AG04450 (cell line): ENCODE measurements at regions not wholly inside any gene's neighbourhood (a gene's known extent, or its start where the extent isn't known, plus 50 kb on each side); places are given as distances from the start of the nearest gene placed in this dataset.
"Not testable (repeated sequence)": the region's sequence is repeated elsewhere in the genome, so short reads cannot be mapped to it uniquely, and the experiment has no call there.

ENCODE experiments used
- CTCF ChIA-PET: fragments of 300-600, 350-600 bp; formaldehyde crosslinking; extraction: SDS; loops from one replicate; lab custom pipeline; 2022; ENCODE audit warnings: antibody characterized with exemption, inconsistent platforms; lab: Charles Lee
- POLR2A ChIA-PET: fragments of 350-600 bp; formaldehyde crosslinking; extraction: SDS; loops from one replicate; lab custom pipeline; 2021; ENCODE audit warnings: antibody characterized with exemption, inconsistent platforms; lab: Yijun Ruan, JAX
- DNase-seq: peaks from one replicate; pipeline ENCODE4 v3.0.0-alpha.2; 2011; ENCODE audit warnings: low read depth, low spot score
- H3K27ac ChIP-seq: one replicate; pipeline ENCODE4 v1.5.1; 2012; ENCODE audit warnings: low read depth, low read length, control low read depth
- H3K27me3 ChIP-seq: one replicate; pipeline ENCODE4 v1.6.0; 2012; ENCODE audit warnings: low read length; ENCODE audit not compliant: control insufficient read depth, insufficient read depth
- H3K4me3 ChIP-seq: 2 replicates; pipeline ENCODE4 v1.5.1; 2011; ENCODE audit warnings: mild to moderate bottlenecking, low read depth, low read length, control low read depth
- H3K9me3 ChIP-seq: 2 replicates; pipeline ENCODE4 v1.5.1; 2012; ENCODE audit warnings: low read length; ENCODE audit not compliant: control insufficient read depth, insufficient read depth
- TF ChIP-seq, protein P1 (sequence below): IDR thresholded peaks from 2 replicates; pipeline ENCODE4 v1.5.1; 2011; ENCODE audit warnings: low read depth, low read length, control low read depth, inconsistent platforms

DNA sequence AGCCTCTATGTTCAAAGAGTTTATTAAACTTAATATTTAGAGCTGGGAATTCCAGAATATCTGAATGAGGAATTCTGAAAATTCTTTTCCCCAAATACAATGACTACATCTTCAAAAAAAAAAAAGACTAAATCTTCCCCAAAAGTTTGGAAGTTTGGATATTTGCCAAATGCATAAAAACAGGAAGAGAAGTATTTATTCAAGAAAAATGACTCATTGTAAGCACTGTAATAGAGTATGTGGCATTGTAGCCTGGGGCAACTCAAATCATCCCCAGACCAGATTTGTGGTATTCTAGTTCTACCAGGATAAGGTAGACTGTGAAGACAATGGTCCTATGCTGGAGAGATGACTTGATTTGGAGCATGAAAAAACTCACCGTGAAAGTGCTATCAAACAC, 78.5 kb upstream of the PDHA2 start:
- H3K4me3 ChIP-seq: no peak overlapping the region
- ChIA-PET CTCF (interaction anchor here (0.6 kb wide), 1 partner anchor 1869 kb away, joined by 3 read pairs; no protein-coding TSS in a partner anchor), POLR2A (no interaction called here)
- TF ChIP-seq, protein P1, sequence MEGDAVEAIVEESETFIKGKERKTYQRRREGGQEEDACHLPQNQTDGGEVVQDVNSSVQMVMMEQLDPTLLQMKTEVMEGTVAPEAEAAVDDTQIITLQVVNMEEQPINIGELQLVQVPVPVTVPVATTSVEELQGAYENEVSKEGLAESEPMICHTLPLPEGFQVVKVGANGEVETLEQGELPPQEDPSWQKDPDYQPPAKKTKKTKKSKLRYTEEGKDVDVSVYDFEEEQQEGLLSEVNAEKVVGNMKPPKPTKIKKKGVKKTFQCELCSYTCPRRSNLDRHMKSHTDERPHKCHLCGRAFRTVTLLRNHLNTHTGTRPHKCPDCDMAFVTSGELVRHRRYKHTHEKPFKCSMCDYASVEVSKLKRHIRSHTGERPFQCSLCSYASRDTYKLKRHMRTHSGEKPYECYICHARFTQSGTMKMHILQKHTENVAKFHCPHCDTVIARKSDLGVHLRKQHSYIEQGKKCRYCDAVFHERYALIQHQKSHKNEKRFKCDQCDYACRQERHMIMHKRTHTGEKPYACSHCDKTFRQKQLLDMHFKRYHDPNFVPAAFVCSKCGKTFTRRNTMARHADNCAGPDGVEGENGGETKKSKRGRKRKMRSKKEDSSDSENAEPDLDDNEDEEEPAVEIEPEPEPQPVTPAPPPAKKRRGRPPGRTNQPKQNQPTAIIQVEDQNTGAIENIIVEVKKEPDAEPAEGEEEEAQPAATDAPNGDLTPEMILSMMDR: no peak
- no peaks in the 10 kb centered on the region for H3K9me3 ChIP-seq
- peak; percentile 6 for DNase-seq
- H3K27ac ChIP-seq: no peak overlapping the region
- no peaks in the 10 kb centered on the region for H3K27me3 ChIP-seq

DNA sequence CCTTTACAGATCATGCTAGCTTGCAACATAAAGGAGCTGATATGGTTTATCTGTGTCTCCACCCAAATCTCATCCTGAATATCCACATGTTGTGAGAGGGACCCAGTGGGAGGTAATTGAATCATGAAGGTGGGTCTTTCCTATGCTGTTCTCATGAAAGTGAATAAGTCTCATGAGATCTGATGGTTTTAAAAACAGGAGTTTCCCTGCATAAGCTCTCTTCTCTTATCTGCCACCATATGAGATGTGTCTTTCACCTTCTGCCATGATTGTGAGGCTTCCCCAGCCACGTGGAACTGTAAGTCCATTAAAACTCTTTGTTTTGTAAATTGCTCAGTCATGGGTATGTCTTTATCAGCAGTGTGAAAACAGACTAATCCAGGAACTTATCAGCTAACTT, 79.2 kb upstream of the PDHA2 start:
- H3K27ac ChIP-seq, H3K4me3 ChIP-seq, DNase-seq, H3K27me3 ChIP-seq, POLR2A ChIA-PET, CTCF ChIA-PET, H3K9me3 ChIP-seq: not testable (repeated sequence)

DNA sequence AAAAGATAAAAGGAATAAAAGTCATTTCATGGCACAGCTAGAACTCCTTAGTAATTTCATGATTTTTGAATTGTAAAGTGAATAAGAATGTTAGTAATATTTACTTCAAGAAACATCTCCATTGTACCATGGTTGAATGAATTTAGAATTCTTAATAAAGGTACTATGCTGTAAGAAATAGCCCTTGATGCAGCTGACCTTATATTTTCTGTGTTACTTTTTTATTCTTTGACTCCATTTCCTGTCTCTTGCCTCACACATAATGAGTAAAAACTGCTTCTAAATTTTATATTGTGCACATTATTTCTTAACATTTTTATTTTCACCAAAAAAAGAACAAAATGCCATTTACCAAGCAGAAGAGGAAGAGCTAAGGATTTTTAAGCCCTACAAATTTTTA, 81.9 kb upstream of the PDHA2 start:
- ChIA-PET POLR2A (no interaction called here), CTCF (no interaction called here)
- TF ChIP-seq, protein P1: no peak
- DNase-seq: no peak
- Histone ChIP-seq H3K4me3 (no peak overlapping the region), H3K27ac (no peak overlapping the region), H3K9me3 (no peaks in the 10 kb centered on the region), H3K27me3 (no peaks in the 10 kb centered on the region)

DNA sequence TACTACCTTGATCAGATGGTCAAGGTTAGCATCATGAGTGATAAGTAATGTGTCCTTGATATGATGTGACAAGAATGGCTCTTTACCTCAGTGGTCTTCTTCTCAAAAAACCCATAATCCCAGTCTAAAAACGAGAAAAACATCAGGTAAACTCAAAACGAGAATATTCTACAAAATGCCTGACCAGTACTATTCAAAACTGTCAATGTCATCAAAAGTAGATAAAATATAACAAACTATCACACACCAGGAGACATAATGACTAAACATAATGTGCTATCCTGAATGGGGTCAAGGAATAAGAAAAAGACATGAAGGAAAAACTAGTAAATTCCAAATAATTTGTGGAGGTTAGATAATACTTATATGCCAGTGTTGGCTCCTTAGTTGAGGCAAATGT, 85.2 kb upstream of the PDHA2 start:
- Histone ChIP-seq H3K27me3 (no peaks in the 10 kb centered on the region), H3K4me3 (no peak overlapping the region), H3K27ac (no peak overlapping the region), H3K9me3 (no peaks in the 10 kb centered on the region)
- TF ChIP-seq, protein P1: no peak
- no peak for DNase-seq
- ChIA-PET POLR2A (no interaction called here), CTCF (interaction anchor here (0.6 kb wide), 1 partner anchor 63 kb away, joined by 6 read pairs; no protein-coding TSS in a partner anchor)

DNA sequence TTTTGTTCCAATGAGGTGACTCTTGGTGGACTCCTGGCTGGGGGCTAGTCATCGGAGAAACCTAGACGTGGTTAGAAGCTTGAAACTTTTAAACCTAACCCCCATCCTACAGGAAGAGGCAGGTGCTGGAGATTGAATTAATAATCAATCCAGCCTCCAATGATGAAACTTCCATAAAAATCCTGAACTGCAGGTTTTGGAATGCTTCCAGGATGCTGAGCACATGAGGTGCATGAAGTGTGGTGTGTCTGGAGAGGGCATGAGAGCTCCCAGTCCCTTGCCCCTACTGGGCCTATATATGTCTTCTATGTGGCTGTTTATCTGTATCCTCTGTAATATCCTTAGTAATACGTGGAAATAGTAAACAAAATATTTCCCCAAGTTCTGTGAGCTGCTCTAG, 90.7 kb upstream of the PDHA2 start:
- no peak overlapping the region for H3K27ac ChIP-seq
- ChIA-PET POLR2A (no interaction called here), CTCF (no interaction called here)
- H3K9me3 ChIP-seq: no peaks in the 10 kb centered on the region
- H3K4me3 ChIP-seq: no peak overlapping the region
- TF ChIP-seq, protein P1: no peak
- no peaks in the 10 kb centered on the region for H3K27me3 ChIP-seq
- DNase-seq: no peak

DNA sequence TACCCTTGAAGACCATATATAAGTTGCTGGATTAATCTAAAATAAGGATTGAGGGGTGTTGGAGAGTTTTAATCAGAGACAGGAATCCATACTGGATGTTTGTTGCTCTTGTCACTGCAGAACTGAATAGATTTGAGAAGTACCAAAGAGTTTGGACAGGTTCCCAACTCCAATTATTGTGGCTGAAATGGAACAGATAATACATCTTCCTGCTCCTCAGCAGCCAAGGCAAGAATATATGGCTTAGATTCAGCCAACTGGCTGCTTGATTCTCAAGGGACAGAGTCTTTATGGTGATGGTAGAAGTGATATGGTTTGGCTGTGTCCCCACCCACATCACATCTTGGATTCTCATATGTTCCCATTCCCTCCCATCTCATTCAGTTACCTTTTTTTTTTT, 97.0 kb upstream of the PDHA2 start:
- DNase-seq: no peak
- no peak overlapping the region for H3K4me3 ChIP-seq
- TF ChIP-seq, protein P1: no peak
- ChIA-PET POLR2A (no interaction called here), CTCF (no interaction called here)
- H3K27ac ChIP-seq: no peak overlapping the region
- no peaks in the 10 kb centered on the region for H3K9me3 ChIP-seq
- H3K27me3 ChIP-seq: no peaks in the 10 kb centered on the region
